ENCODE measurements at regions not wholly inside any gene's neighbourhood (a gene's known extent, or its start where the extent isn't known, plus 50 kb on each side); places are given as distances from the start of the nearest gene placed in this dataset.

GRCh38 chr2:2836343-2837070, 505.4 kb upstream of the MYT1L start:
- Histone ChIP-seq H3K36me3 (ENCODE audit: control insufficient read depth, insufficient read depth, low read length) (no peaks in the 10 kb centered on the region), H3K79me2 (ENCODE audit: control insufficient read depth, insufficient read depth, low read length) (no peaks in the 10 kb centered on the region), H3K9me3 (replicated peaks; ENCODE audit: control insufficient read depth, insufficient read depth, low read depth, low read length) (no peaks in the 10 kb centered on the region), H3K4me1 (replicated peaks in 1 of 2; ENCODE audit: control insufficient read depth in 2 of 2, insufficient read depth in 2 of 2, low read length in 2 of 2) (no peaks in the 10 kb centered on the region; a peak in 1 of 5 replicates), H3K4me3 (no peak overlapping the region), H3K27ac (ENCODE audit: extremely low read depth, low read depth, low read length) (no peak overlapping the region), H3K4me2 (ENCODE audit: insufficient read depth, low read length) (no peak overlapping the region), H3K9ac (ENCODE audit: insufficient read depth in 1 of 2, low read depth in 2 of 2, low read length in 2 of 2) (no peak overlapping the region), H2AFZ (ENCODE audit: low read depth, low read length) (no peak overlapping the region), H4K20me1 (replicated peaks; ENCODE audit: control insufficient read depth, insufficient read depth, low read length) (peaks cover 5% of the 10 kb centered on the region; the same call in 1 of the 2 replicates), H3K9me1 (ENCODE audit: control insufficient read depth, insufficient read depth, low read length) (no peaks in the 10 kb centered on the region), H3K27me3 (ENCODE audit: control insufficient read depth in 2 of 2, insufficient read depth in 2 of 2, low read length in 2 of 2) (peaks cover 0 to 21% of the 10 kb centered on the region in 2 experiments; a peak in 2 of 5 replicates)
- POLR2A ChIA-PET, result interaction anchor here (0.6 to 0.7 kb wide), 4 partner anchors 89 to 820 kb away, joined by 3 to 4 read pairs (median 3); no protein-coding TSS in a partner anchor
- ATAC-seq (no peak), FAIRE-seq (no peak), DNase-seq (ENCODE audit: extremely low read depth in 1 of 4, low spot score in 3 of 4) (no peak)
- BruUV-seq (replicated peaks), result no TSS peak
- WGBS (ENCODE audit: insufficient coverage, low coverage, missing lambda C conversion rate), result 3% methylated on average over 5 of the region's 5 CpGs
- CTCF ChIA-PET (ENCODE audit: low intra/inter-chr PET ratio), result no interaction called here
- in situ Hi-C loops (cut with MboI), result no loop called here
- TF ChIP-seq ZNF639 (CRISPR knock-in tag; conservative IDR thresholded peaks at IDR 0.05 in 1 of 2, IDR thresholded peaks at IDR 0.05 in 1 of 2) (no peak), CBX8 (IDR thresholded peaks at IDR 0.05; ENCODE audit: borderline replicate concordance, extremely low read depth, low read depth, low read length, poor library complexity, severe bottlenecking) (no peak), SRSF1 (IDR thresholded peaks at IDR 0.05; ENCODE audit: low read depth, low read length) (no peak), SP2 (IDR thresholded peaks at IDR 0.05; ENCODE audit: extremely low read depth, low read depth, low read length, poor library complexity, severe bottlenecking) (no peak), IRF9 (tag; IDR thresholded peaks at IDR 0.05) (no peak), JUNB (CRISPR knock-in tag; conservative IDR thresholded peaks at IDR 0.05) (no peak), ETS1 (conservative IDR thresholded peaks at IDR 0.05; ENCODE audit: control insufficient read depth, low read depth, low read length) (no peak), HCFC1 (IDR thresholded peaks at IDR 0.05; ENCODE audit: low read depth, low read length) (no peak)
- intact Hi-C loops (cut with micrococcal nuclease), result no loop called here

All from K562 (cell line).